ENCODE measurements at regions not wholly inside any gene's neighbourhood (a gene's known extent, or its start where the extent isn't known, plus 50 kb on each side); places are given as distances from the start of the nearest gene placed in this dataset.

DNA sequence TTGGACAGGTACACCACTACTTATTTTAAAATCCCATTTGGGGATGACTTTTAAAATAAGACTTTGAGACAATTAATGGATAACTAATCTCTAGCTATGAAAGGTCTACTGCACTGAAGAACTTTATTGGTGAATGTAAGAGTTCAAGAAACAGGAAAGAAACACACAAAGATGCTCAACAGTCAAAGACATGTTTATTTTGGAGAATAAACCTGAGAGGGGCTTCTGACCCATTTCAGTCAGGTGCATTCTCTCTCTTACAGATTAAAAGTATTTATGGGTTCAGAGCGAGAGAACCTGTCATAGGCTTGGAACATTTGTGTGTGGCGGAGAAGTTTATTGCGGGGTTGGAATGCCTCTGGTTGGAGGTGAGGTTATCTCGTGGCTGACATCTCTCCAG lies 94.3 kb upstream of the USP29 start:
- no peaks in the 10 kb centered on the region for H3K79me2 ChIP-seq (ENCODE audit: insufficient read depth, low read depth)
- H3K4me1 ChIP-seq (ENCODE audit: low read depth, poor library complexity, severe bottlenecking): no peaks in the 10 kb centered on the region
- no peak overlapping the region for H3K4me2 ChIP-seq
- TF ChIP-seq, protein P1, sequence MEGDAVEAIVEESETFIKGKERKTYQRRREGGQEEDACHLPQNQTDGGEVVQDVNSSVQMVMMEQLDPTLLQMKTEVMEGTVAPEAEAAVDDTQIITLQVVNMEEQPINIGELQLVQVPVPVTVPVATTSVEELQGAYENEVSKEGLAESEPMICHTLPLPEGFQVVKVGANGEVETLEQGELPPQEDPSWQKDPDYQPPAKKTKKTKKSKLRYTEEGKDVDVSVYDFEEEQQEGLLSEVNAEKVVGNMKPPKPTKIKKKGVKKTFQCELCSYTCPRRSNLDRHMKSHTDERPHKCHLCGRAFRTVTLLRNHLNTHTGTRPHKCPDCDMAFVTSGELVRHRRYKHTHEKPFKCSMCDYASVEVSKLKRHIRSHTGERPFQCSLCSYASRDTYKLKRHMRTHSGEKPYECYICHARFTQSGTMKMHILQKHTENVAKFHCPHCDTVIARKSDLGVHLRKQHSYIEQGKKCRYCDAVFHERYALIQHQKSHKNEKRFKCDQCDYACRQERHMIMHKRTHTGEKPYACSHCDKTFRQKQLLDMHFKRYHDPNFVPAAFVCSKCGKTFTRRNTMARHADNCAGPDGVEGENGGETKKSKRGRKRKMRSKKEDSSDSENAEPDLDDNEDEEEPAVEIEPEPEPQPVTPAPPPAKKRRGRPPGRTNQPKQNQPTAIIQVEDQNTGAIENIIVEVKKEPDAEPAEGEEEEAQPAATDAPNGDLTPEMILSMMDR (conservative IDR thresholded peaks at IDR 0.05; ENCODE audit: low read depth, low read length): no peak
- no peak overlapping the region for H3K4me3 ChIP-seq (IDR thresholded peaks at IDR 0.05; ENCODE audit: insufficient read depth, low read depth, low read length)
- H3K27me3 ChIP-seq (ENCODE audit: insufficient read depth, low read depth): no peaks in the 10 kb centered on the region
- no peak overlapping the region for H3K27ac ChIP-seq
- H4K20me1 ChIP-seq (ENCODE audit: insufficient read depth): no peaks in the 10 kb centered on the region
- H3K36me3 ChIP-seq (ENCODE audit: insufficient read depth): no peaks in the 10 kb centered on the region
- no peak overlapping the region for H2AFZ ChIP-seq (ENCODE audit: low read depth)
- H3K9ac ChIP-seq: no peak overlapping the region

DNA sequence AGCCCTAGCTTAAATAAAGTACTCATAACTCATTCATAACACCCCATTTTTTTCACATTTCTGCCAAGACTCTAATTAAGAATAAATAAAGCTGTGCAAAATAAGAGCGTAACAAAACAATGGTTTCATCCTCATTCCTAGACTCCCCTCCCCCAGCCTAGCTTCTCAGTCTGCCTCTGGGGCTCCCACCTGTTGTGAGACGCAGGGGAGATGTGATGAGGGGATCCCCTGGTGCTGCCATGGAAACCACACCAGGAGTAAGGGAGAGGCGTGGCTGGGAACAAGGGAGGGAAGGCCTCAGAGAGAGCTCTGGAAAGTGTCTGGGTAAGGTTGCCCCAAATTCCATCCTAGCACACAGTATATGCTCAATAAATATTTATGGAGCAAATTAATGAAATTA lies 93.3 kb upstream of the USP29 start:
- H2AFZ ChIP-seq (ENCODE audit: low read depth): no peak overlapping the region
- no peak overlapping the region for H3K4me3 ChIP-seq (IDR thresholded peaks at IDR 0.05; ENCODE audit: insufficient read depth, low read depth, low read length)
- no peaks in the 10 kb centered on the region for H3K36me3 ChIP-seq (ENCODE audit: insufficient read depth)
- H3K4me1 ChIP-seq (ENCODE audit: low read depth, poor library complexity, severe bottlenecking): no peaks in the 10 kb centered on the region
- no peaks in the 10 kb centered on the region for H4K20me1 ChIP-seq (ENCODE audit: insufficient read depth)
- H3K79me2 ChIP-seq (ENCODE audit: insufficient read depth, low read depth): no peaks in the 10 kb centered on the region
- TF ChIP-seq, protein P1 (conservative IDR thresholded peaks at IDR 0.05; ENCODE audit: low read depth, low read length): no peak
- H3K4me2 ChIP-seq: no peak overlapping the region
- no peak overlapping the region for H3K27ac ChIP-seq
- no peak overlapping the region for H3K9ac ChIP-seq
- no peaks in the 10 kb centered on the region for H3K27me3 ChIP-seq (ENCODE audit: insufficient read depth, low read depth)

DNA sequence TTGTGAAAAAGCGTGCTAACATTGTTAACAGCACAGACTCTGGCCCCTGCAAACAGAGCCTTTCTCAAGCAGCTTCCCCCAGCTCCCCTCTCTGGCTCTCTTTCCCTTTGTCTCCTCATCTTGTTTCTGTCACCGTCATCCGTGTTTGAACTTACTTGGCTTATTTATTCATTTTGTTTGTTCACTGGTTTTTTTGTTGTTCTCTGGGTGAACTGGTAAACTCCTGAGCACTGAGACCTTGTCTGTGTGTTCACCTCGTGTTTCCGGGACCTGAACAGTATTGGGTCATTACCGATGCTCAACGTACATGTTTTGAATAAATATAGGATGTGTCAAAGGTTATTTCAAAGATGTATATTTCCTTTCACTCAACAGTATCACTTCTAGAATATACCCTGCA lies 92.4 kb upstream of the USP29 start:
- Histone ChIP-seq H2AFZ (ENCODE audit: low read depth) (no peak overlapping the region), H3K27me3 (ENCODE audit: insufficient read depth, low read depth) (no peaks in the 10 kb centered on the region; the same call in 1 of the 2 replicates), H3K36me3 (ENCODE audit: insufficient read depth) (no peaks in the 10 kb centered on the region), H3K4me1 (ENCODE audit: low read depth, poor library complexity, severe bottlenecking) (no peaks in the 10 kb centered on the region), H3K9ac (no peak overlapping the region), H3K4me3 (IDR thresholded peaks at IDR 0.05; ENCODE audit: insufficient read depth, low read depth, low read length) (no peak overlapping the region), H3K4me2 (no peak overlapping the region), H4K20me1 (ENCODE audit: insufficient read depth) (no peaks in the 10 kb centered on the region), H3K27ac (no peak overlapping the region), H3K79me2 (ENCODE audit: insufficient read depth, low read depth) (no peaks in the 10 kb centered on the region)
- TF ChIP-seq, protein P1 (conservative IDR thresholded peaks at IDR 0.05; ENCODE audit: low read depth, low read length): no peak

DNA sequence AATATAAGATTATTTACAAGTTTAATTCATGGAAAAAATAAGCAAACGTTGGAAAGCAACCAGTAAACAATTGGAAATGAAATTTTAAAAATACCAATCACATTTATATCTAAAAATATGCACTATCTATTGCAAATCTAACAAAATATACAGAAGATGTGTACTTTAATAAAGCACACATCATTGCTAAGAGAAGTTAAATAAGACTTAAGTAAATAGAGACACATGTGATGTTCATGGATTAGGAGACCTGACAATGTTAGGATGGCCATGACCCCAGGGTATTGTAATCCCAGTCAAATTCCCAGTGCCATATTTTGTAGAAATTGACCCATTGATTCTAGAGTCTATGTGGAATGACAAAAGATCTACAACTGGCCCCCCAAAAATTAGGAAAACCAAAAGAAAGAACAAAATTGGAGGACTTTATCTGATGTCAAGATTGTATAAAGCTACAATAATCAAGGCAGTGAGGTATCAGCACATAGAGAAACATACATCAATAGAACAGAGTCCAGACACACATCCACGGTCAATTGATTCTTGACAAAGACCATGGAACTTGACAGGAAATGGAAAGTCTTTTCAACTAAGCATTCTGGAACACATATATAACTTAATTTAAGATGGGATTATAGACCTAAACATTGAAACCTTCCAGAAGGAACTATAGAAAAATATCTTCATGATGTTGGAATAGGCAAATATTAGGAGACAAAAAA lies 90.8 kb upstream of the USP29 start:
- Histone ChIP-seq H3K36me3 (ENCODE audit: insufficient read depth) (no peaks in the 10 kb centered on the region), H4K20me1 (ENCODE audit: insufficient read depth) (no peaks in the 10 kb centered on the region), H3K9ac (no peak overlapping the region), H2AFZ (ENCODE audit: low read depth) (no peak overlapping the region), H3K27ac (no peak overlapping the region), H3K4me2 (no peak overlapping the region), H3K27me3 (ENCODE audit: insufficient read depth, low read depth) (no peaks in the 10 kb centered on the region; the same call in 1 of the 2 replicates), H3K4me3 (IDR thresholded peaks at IDR 0.05; ENCODE audit: insufficient read depth, low read depth, low read length) (no peak overlapping the region), H3K79me2 (ENCODE audit: insufficient read depth, low read depth) (no peaks in the 10 kb centered on the region), H3K4me1 (ENCODE audit: low read depth, poor library complexity, severe bottlenecking) (no peaks in the 10 kb centered on the region)
- TF ChIP-seq, protein P1 (conservative IDR thresholded peaks at IDR 0.05; ENCODE audit: low read depth, low read length): no peak

Data from KMS-11 (cell line).